Osteocyte (in vitro differentiated cells): ENCODE measurements at regions not wholly inside any gene's neighbourhood (a gene's known extent, or its start where the extent isn't known, plus 50 kb on each side); places are given as distances from the start of the nearest gene placed in this dataset.

Experiments
- DNase-seq: peaks from one replicate; pipeline ENCODE4 v3.0.0; 2021; ENCODE audit warnings: mixed read lengths; ENCODE audit not compliant: unreplicated experiment; ENCODE audit errors: extremely low spot score
- H3K27ac Mint-ChIP-seq: one replicate; pipeline ENCODE4 v1.8.0; 2021; ENCODE audit warnings: mild to moderate bottlenecking, mixed read lengths; ENCODE audit not compliant: unreplicated experiment
- H3K27me3 Mint-ChIP-seq: one replicate; pipeline ENCODE4 v1.8.0; 2021; ENCODE audit warnings: mixed read lengths; ENCODE audit not compliant: unreplicated experiment
- H3K36me3 Mint-ChIP-seq: one replicate; pipeline ENCODE4 v1.8.0; 2021; ENCODE audit warnings: mixed read lengths; ENCODE audit not compliant: unreplicated experiment
- H3K4me1 Mint-ChIP-seq: one replicate; pipeline ENCODE4 v1.8.0; 2021; ENCODE audit warnings: mixed read lengths; ENCODE audit not compliant: unreplicated experiment
- H3K4me3 Mint-ChIP-seq: one replicate; pipeline ENCODE4 v1.8.0; 2021; ENCODE audit warnings: mild to moderate bottlenecking, moderate library complexity, mixed read lengths; ENCODE audit not compliant: unreplicated experiment
- H3K9me3 Mint-ChIP-seq: one replicate; pipeline ENCODE4 v1.8.0; 2021; ENCODE audit warnings: mixed read lengths; ENCODE audit not compliant: unreplicated experiment
- CTCF ChIP-seq: fragments of 200-600 bp; sonication (generic); IDR thresholded peaks from 2 replicates; pipeline ENCODE4 v1.5.0; 2021; ENCODE audit warnings: antibody characterized with exemption, mild to moderate bottlenecking, moderate library complexity

GRCh38 chr5:35297755-35298154 is 67.5 kb upstream of the PRLR start:
- Mint-ChIP-seq H3K4me1 (no peaks in the 10 kb centered on the region), H3K27ac (no peak overlapping the region), H3K4me3 (no peak overlapping the region), H3K27me3 (peaks cover 6% of the 10 kb centered on the region), H3K9me3 (peaks cover 4% of the 10 kb centered on the region), H3K36me3 (no peaks in the 10 kb centered on the region)
- no peak for DNase-seq
- no peak for TF ChIP-seq CTCF

GRCh38 chr5:35294976-35295375 is 64.7 kb upstream of the PRLR start:
- no peaks in the 10 kb centered on the region for H3K36me3 Mint-ChIP-seq
- H3K9me3 Mint-ChIP-seq = peaks cover 4% of the 10 kb centered on the region
- DNase-seq = no peak
- H3K27ac Mint-ChIP-seq = no peak overlapping the region
- H3K4me3 Mint-ChIP-seq = no peak overlapping the region
- no peak for TF ChIP-seq CTCF
- peaks cover 6% of the 10 kb centered on the region for H3K27me3 Mint-ChIP-seq
- no peaks in the 10 kb centered on the region for H3K4me1 Mint-ChIP-seq

- Mint-ChIP-seq H3K9me3 (peaks cover 4% of the 10 kb centered on the region), H3K27ac (no peak overlapping the region), H3K4me3 (no peak overlapping the region), H3K27me3 (peaks cover 6% of the 10 kb centered on the region), H3K36me3 (no peaks in the 10 kb centered on the region), H3K4me1 (no peaks in the 10 kb centered on the region)
- DNase-seq = no peak
- TF ChIP-seq CTCF = no peak
Observed at GRCh38 chr5:35294017-35294416, 63.7 kb upstream of the PRLR start.

GRCh38 chr5:35285435-35285834 is 55.1 kb upstream of the PRLR start:
- Mint-ChIP-seq H3K27ac (no peak overlapping the region), H3K4me3 (no peak overlapping the region), H3K27me3 (no peaks in the 10 kb centered on the region), H3K4me1 (no peaks in the 10 kb centered on the region), H3K36me3 (no peaks in the 10 kb centered on the region), H3K9me3 (no peaks in the 10 kb centered on the region)
- no peak for TF ChIP-seq CTCF
- DNase-seq = no peak

- TF ChIP-seq CTCF = no peak
- Mint-ChIP-seq H3K9me3 (no peaks in the 10 kb centered on the region), H3K27me3 (no peaks in the 10 kb centered on the region), H3K27ac (no peak overlapping the region), H3K36me3 (no peaks in the 10 kb centered on the region), H3K4me1 (no peaks in the 10 kb centered on the region), H3K4me3 (no peak overlapping the region)
- DNase-seq = no peak
Observed at GRCh38 chr5:35285011-35285410, 54.7 kb upstream of the PRLR start.
